ENCODE measurements at regions not wholly inside any gene's neighbourhood (a gene's known extent, or its start where the extent isn't known, plus 50 kb on each side); places are given as distances from the start of the nearest gene placed in this dataset.

DNA sequence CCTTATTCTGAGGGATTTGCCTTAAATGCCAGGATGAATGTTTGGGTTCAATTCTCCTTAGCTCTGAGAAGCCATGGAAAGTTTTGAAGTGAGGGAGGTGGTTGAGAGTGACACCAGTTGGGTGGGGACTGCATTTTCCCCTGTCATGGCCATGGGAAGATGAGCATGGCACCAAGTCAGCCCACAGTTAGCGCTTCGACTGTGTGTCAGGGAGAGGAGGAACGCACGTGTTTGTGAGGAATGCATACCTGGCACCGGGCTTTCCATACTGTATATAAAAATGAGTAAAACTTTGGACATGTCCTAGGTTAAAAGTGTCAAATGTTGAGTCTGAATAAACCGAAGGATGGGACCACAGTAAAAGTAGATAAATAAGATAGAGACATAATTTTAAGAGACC is 187.5 kb upstream of the KL start:
- peaks cover 38% of the 10 kb centered on the region for H3K4me1 Mint-ChIP-seq (ENCODE audit: low read depth)
- no peaks in the 10 kb centered on the region for H3K27me3 Mint-ChIP-seq (ENCODE audit: low read depth)
- no peaks in the 10 kb centered on the region for H3K36me3 Mint-ChIP-seq (ENCODE audit: low read depth)
- TF ChIP-seq, protein P1, sequence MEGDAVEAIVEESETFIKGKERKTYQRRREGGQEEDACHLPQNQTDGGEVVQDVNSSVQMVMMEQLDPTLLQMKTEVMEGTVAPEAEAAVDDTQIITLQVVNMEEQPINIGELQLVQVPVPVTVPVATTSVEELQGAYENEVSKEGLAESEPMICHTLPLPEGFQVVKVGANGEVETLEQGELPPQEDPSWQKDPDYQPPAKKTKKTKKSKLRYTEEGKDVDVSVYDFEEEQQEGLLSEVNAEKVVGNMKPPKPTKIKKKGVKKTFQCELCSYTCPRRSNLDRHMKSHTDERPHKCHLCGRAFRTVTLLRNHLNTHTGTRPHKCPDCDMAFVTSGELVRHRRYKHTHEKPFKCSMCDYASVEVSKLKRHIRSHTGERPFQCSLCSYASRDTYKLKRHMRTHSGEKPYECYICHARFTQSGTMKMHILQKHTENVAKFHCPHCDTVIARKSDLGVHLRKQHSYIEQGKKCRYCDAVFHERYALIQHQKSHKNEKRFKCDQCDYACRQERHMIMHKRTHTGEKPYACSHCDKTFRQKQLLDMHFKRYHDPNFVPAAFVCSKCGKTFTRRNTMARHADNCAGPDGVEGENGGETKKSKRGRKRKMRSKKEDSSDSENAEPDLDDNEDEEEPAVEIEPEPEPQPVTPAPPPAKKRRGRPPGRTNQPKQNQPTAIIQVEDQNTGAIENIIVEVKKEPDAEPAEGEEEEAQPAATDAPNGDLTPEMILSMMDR (IDR thresholded peaks at IDR 0.05): no peak
- peaks cover 4% of the 10 kb centered on the region for H3K9me3 Mint-ChIP-seq (ENCODE audit: low read depth)
- no peak overlapping the region for H3K27ac Mint-ChIP-seq (ENCODE audit: unreplicated experiment)
- no peak for DNase-seq (ENCODE audit: low spot score)
- H3K4me3 Mint-ChIP-seq (ENCODE audit: unreplicated experiment): no peak overlapping the region

GRCh38 chr13:32829269-32829668 is 187.0 kb upstream of the KL start:
- Mint-ChIP-seq H3K27ac (ENCODE audit: unreplicated experiment) (peak overlapping the region; percentile 39), H3K27me3 (ENCODE audit: low read depth) (no peaks in the 10 kb centered on the region), H3K4me3 (ENCODE audit: unreplicated experiment) (no peak overlapping the region), H3K9me3 (ENCODE audit: low read depth) (peaks cover 7% of the 10 kb centered on the region), H3K4me1 (ENCODE audit: low read depth) (peaks cover 32% of the 10 kb centered on the region), H3K36me3 (ENCODE audit: low read depth) (no peaks in the 10 kb centered on the region)
- DNase-seq (ENCODE audit: low spot score): no peak
- TF ChIP-seq, protein P1 (IDR thresholded peaks at IDR 0.05): no peak

GRCh38 chr13:32829676-32830335 is 186.4 kb upstream of the KL start:
- H3K27ac Mint-ChIP-seq (ENCODE audit: unreplicated experiment): peak overlapping the region; percentile 39
- no peaks in the 10 kb centered on the region for H3K27me3 Mint-ChIP-seq (ENCODE audit: low read depth)
- peaks cover 27% of the 10 kb centered on the region for H3K4me1 Mint-ChIP-seq (ENCODE audit: low read depth)
- H3K9me3 Mint-ChIP-seq (ENCODE audit: low read depth): peaks cover 7% of the 10 kb centered on the region
- TF ChIP-seq, protein P1 (IDR thresholded peaks at IDR 0.05): peak; percentile 22
- H3K4me3 Mint-ChIP-seq (ENCODE audit: unreplicated experiment): no peak overlapping the region
- no peaks in the 10 kb centered on the region for H3K36me3 Mint-ChIP-seq (ENCODE audit: low read depth)
- DNase-seq (ENCODE audit: low spot score): no peak

DNA sequence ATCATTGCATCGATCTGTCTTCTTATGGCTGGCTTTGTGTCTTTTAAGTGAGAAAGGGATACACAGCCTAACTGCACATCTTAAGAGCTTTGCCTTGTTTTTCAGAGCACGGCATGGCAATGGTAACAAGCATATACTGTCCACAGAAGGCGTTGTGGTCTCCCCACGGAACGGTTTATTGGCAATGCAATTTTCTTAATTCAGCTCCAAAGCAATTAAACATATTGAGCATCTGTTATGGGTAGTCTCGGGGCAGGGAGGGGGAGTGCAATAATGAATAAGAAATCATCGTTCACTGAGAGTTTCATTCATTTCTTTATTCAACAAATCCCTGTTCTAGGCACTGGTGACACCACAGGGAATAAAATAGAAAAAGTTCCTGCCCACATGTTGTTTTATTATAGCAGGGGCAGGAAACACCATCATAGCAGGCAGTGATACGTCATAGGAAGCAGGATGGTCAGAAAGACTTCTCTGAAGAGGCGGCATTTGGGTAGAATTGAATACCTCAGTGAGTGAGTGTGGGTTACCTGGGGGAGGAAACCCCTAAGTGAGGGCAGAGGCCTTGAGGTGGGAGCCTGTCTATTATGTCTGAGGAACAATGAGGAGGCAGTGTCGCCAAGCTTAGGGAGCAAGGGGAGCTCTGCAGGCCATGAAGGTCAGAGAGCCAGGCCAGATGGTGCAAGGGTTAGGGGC is 185.7 kb upstream of the KL start:
- DNase-seq (ENCODE audit: low spot score): no peak
- peak overlapping the region; percentile 39 for H3K27ac Mint-ChIP-seq (ENCODE audit: unreplicated experiment)
- H3K4me1 Mint-ChIP-seq (ENCODE audit: low read depth): peaks cover 22% of the 10 kb centered on the region
- H3K4me3 Mint-ChIP-seq (ENCODE audit: unreplicated experiment): no peak overlapping the region
- H3K27me3 Mint-ChIP-seq (ENCODE audit: low read depth): no peaks in the 10 kb centered on the region
- no peaks in the 10 kb centered on the region for H3K36me3 Mint-ChIP-seq (ENCODE audit: low read depth)
- TF ChIP-seq, protein P1 (IDR thresholded peaks at IDR 0.05): no peak
- peaks cover 7% of the 10 kb centered on the region for H3K9me3 Mint-ChIP-seq (ENCODE audit: low read depth)

DNA sequence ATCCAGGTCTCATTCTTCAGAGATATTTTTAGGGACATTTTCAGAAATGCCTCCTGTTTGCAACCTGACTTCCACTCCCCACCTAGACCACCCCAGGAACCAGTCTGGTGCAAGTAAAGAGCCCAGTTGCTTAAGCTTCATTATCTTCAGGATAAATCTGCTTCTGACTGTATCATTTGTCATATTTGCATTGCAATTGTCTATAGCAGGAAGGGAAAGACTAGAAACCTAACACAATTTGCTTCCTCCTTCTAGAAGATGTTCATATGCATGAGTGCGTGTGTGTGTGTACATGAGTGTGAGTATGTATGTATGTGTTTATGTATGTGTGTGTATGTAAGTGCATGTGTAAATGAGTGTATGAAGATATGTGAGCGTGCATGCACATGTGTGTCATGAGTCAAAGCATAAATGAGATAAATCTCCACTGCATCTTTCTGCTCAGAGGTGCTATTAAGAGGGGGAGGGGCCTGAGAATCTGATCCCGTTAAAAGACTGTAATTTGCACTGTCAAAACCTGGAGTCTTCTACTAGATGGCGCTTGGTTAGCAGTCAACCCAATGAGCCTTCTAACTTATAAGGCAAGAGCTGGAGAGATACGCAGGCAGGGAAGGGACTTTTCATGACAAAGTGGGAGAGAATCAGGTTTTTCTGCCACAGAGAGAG is 178.8 kb upstream of the KL start:
- H3K4me3 Mint-ChIP-seq (ENCODE audit: unreplicated experiment): no peak overlapping the region
- H3K27me3 Mint-ChIP-seq (ENCODE audit: low read depth): no peaks in the 10 kb centered on the region
- no peak for DNase-seq (ENCODE audit: low spot score)
- peaks cover 11% of the 10 kb centered on the region for H3K9me3 Mint-ChIP-seq (ENCODE audit: low read depth)
- peak overlapping the region; percentile 10 for H3K27ac Mint-ChIP-seq (ENCODE audit: unreplicated experiment)
- TF ChIP-seq, protein P1 (IDR thresholded peaks at IDR 0.05): no peak
- peaks cover 47% of the 10 kb centered on the region for H3K4me1 Mint-ChIP-seq (ENCODE audit: low read depth)
- no peaks in the 10 kb centered on the region for H3K36me3 Mint-ChIP-seq (ENCODE audit: low read depth)

Measured in chondrocyte (in vitro differentiated cells).